ENCODE measurements at regions not wholly inside any gene's neighbourhood (a gene's known extent, or its start where the extent isn't known, plus 50 kb on each side); places are given as distances from the start of the nearest gene placed in this dataset.

DNA sequence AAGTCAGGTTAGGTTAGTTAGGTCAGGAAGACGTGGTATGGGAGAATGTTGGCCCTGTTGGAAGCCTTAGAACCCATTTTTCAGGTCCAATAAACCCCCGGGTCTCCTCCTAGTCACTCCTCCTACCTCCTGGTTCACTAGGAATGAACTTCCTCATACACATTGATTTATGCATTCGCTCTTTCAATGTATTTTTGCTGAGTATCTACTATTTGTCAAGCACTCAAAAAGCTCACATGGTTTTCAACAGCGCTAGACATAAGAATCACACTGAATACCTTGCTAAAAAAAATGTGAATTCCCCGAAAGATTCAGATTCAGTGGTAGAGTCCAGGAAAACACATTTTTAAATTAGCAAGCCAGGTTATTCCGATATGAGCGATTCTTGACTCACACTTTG lies 85.8 kb upstream of the LRRN2 start:
- Histone ChIP-seq H3K4me1 (ENCODE audit: control insufficient read depth, insufficient read depth, low read length) (no peaks in the 10 kb centered on the region), H4K20me1 (ENCODE audit: insufficient read depth, low read length) (no peaks in the 10 kb centered on the region), H2AK5ac (ENCODE audit: low read depth, low read length) (no peak overlapping the region), H4K5ac (ENCODE audit: low read depth, low read length) (no peak overlapping the region), H3K4me2 (ENCODE audit: low read depth, low read length) (no peak overlapping the region), H3K9ac (ENCODE audit: low read depth, low read length) (no peak overlapping the region), H3K23ac (ENCODE audit: low read depth, low read length) (no peak overlapping the region), H3K4me3 (ENCODE audit: insufficient read depth, low read depth, low read length) (no peak overlapping the region), H2AFZ (replicated peaks; ENCODE audit: low read length, poor library complexity) (no peak overlapping the region), H2BK20ac (ENCODE audit: low read depth, low read length) (no peak overlapping the region), H2BK120ac (ENCODE audit: low read depth, low read length) (no peak overlapping the region), H3K56ac (ENCODE audit: extremely low read depth, insufficient read depth, low read length) (no peak overlapping the region), H3K14ac (replicated peaks; ENCODE audit: low read depth, low read length) (no peak overlapping the region), H3K4ac (ENCODE audit: low read depth, low read length) (no peak overlapping the region), H3K27me3 (ENCODE audit: control insufficient read depth, insufficient read depth, low read length) (peaks cover 11% of the 10 kb centered on the region), H2BK5ac (ENCODE audit: low read depth, low read length, poor library complexity, severe bottlenecking) (no peak overlapping the region), H3K9me3 (ENCODE audit: control insufficient read depth, insufficient read depth, low read length) (no peaks in the 10 kb centered on the region), H3K36me3 (ENCODE audit: control insufficient read depth, insufficient read depth, low read length) (no peaks in the 10 kb centered on the region), H2AK9ac (replicated peaks; ENCODE audit: low read depth, low read length, poor library complexity) (no peak overlapping the region), H2BK15ac (ENCODE audit: low read depth, low read length) (no peak overlapping the region), H4K8ac (ENCODE audit: low read depth in 2 of 2, low read length in 2 of 2) (no peak overlapping the region), H4K91ac (ENCODE audit: insufficient read depth, low read depth, low read length) (no peak overlapping the region), H3K9me1 (ENCODE audit: insufficient read depth, low read length) (no peaks in the 10 kb centered on the region), H3K27ac (ENCODE audit: insufficient read depth, low read length) (no peak overlapping the region), H3K18ac (ENCODE audit: low read depth, low read length) (no peak overlapping the region), H3K79me1 (ENCODE audit: low read depth in 1 of 2, low read length in 2 of 2) (no peaks in the 10 kb centered on the region)
- intact Hi-C loops (cut with micrococcal nuclease) (no loop called here), in situ Hi-C loops (cut with MboI; ENCODE audit: low sequenced_read_pairs) (no loop called here), dilution Hi-C loops (cut with HindIII; ENCODE audit: low sequenced_read_pairs, unreplicated experiment) (no loop called here)
- ATAC-seq (ENCODE audit: low read depth) (no peak), DNase-seq (no peak)
- ChIA-PET POLR2A (ENCODE audit: unreplicated experiment) (no interaction called here), CTCF (no interaction called here)
- TF ChIP-seq MAZ (IDR thresholded peaks at IDR 0.05; ENCODE audit: borderline replicate concordance, low read depth, low read length) (no peak), RCOR1 (IDR thresholded peaks at IDR 0.05; ENCODE audit: insufficient replicate concordance, low read length) (no peak), RAD21 (IDR thresholded peaks at IDR 0.05; ENCODE audit: low read length) (no peak), CHD1 (IDR thresholded peaks at IDR 0.05; ENCODE audit: low read depth, low read length) (no peak), CEBPB (IDR thresholded peaks at IDR 0.05; ENCODE audit: low read depth, low read length) (no peak), BHLHE40 (IDR thresholded peaks at IDR 0.05; ENCODE audit: low read depth, low read length) (no peak), RFX5 (IDR thresholded peaks at IDR 0.05; ENCODE audit: low read depth, low read length) (no peak), FOS (IDR thresholded peaks at IDR 0.05; ENCODE audit: low read depth, low read length) (no peak), NFE2L2 (IDR thresholded peaks at IDR 0.05; ENCODE audit: low read depth, low read length) (no peak), SMC3 (IDR thresholded peaks at IDR 0.05; ENCODE audit: low read depth, low read length) (no peak), MAFK (IDR thresholded peaks at IDR 0.05; ENCODE audit: low read depth, low read length) (no peak), MXI1 (IDR thresholded peaks at IDR 0.05; ENCODE audit: borderline replicate concordance, low read depth, low read length) (no peak)
- TF ChIP-seq, protein P1, sequence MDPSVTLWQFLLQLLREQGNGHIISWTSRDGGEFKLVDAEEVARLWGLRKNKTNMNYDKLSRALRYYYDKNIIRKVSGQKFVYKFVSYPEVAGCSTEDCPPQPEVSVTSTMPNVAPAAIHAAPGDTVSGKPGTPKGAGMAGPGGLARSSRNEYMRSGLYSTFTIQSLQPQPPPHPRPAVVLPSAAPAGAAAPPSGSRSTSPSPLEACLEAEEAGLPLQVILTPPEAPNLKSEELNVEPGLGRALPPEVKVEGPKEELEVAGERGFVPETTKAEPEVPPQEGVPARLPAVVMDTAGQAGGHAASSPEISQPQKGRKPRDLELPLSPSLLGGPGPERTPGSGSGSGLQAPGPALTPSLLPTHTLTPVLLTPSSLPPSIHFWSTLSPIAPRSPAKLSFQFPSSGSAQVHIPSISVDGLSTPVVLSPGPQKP (IDR thresholded peaks at IDR 0.05; ENCODE audit: borderline replicate concordance, low read depth, low read length) = no peak
- TF ChIP-seq, protein P2, sequence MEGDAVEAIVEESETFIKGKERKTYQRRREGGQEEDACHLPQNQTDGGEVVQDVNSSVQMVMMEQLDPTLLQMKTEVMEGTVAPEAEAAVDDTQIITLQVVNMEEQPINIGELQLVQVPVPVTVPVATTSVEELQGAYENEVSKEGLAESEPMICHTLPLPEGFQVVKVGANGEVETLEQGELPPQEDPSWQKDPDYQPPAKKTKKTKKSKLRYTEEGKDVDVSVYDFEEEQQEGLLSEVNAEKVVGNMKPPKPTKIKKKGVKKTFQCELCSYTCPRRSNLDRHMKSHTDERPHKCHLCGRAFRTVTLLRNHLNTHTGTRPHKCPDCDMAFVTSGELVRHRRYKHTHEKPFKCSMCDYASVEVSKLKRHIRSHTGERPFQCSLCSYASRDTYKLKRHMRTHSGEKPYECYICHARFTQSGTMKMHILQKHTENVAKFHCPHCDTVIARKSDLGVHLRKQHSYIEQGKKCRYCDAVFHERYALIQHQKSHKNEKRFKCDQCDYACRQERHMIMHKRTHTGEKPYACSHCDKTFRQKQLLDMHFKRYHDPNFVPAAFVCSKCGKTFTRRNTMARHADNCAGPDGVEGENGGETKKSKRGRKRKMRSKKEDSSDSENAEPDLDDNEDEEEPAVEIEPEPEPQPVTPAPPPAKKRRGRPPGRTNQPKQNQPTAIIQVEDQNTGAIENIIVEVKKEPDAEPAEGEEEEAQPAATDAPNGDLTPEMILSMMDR (conservative IDR thresholded peaks at IDR 0.05; ENCODE audit: low read depth, low read length) = no peak
- no TSS peak for BruUV-seq (replicated peaks)
- WGBS, 2 experiments (ENCODE audit: extremely low coverage in 2 of 2, insufficient read length in 1 of 2) = no CpG with 5 or more reads among the region's 7 CpGs

Measured in IMR-90 (cell line).